ENCODE measurements at regions not wholly inside any gene's neighbourhood (a gene's known extent, or its start where the extent isn't known, plus 50 kb on each side); places are given as distances from the start of the nearest gene placed in this dataset.

- Mint-ChIP-seq H3K36me3 (ENCODE audit: insufficient read depth) (no peaks in the 10 kb centered on the region), H3K9me3 (peaks cover 10 to 15% of the 10 kb centered on the region in 2 donors), H3K4me1 (ENCODE audit: low read depth in 2 of 2) (no peaks in the 10 kb centered on the region), H3K27ac (no peak overlapping the region), H3K27me3 (no peaks in the 10 kb centered on the region), H3K4me3 (no peak overlapping the region)
- ATAC-seq (replicated peaks) = no peak
- no peak for DNase-seq
These were observed 1156.4 kb upstream of the AGA start for GRCh38 chr4:178598672-178599071.

DNA sequence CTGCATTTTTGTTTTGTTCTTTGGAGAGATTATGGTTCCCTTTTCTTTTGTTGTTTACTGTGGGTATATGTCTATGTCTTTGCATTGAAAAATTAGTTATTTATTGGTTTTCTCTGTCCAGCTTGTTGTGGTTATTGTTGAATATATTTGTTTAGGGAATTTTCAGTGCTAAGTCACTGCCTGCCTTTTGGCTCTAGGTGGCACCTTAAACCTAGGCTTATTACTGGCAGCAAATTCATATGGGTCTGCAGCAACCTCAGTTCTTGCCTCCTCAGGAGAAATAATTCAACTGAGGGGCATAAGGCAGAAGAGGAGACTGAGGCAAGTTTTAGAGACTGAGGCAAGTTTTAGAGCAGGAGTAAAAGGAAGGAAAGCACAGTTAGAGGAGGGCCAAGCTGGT is 1157.3 kb upstream of the AGA start:
- no peaks in the 10 kb centered on the region for H3K27me3 Mint-ChIP-seq
- ATAC-seq (replicated peaks) = no peak
- H3K4me1 Mint-ChIP-seq (ENCODE audit: low read depth in 2 of 2) = no peaks in the 10 kb centered on the region
- no peak for DNase-seq
- H3K27ac Mint-ChIP-seq = no peak overlapping the region
- no peaks in the 10 kb centered on the region for H3K36me3 Mint-ChIP-seq (ENCODE audit: insufficient read depth)
- H3K9me3 Mint-ChIP-seq = peaks cover 10 to 15% of the 10 kb centered on the region in 2 donors
- no peak overlapping the region for H3K4me3 Mint-ChIP-seq

GRCh38 chr4:178602833-178603232 is 1160.6 kb upstream of the AGA start:
- H3K36me3 Mint-ChIP-seq (ENCODE audit: insufficient read depth) = no peaks in the 10 kb centered on the region

GRCh38 chr4:178611062-178611461 is 1168.8 kb upstream of the AGA start:
- Mint-ChIP-seq H3K27ac (no peak overlapping the region), H3K36me3 (ENCODE audit: insufficient read depth) (no peaks in the 10 kb centered on the region), H3K9me3 (peaks cover 7 to 11% of the 10 kb centered on the region in 2 donors), H3K4me1 (ENCODE audit: low read depth in 2 of 2) (no peaks in the 10 kb centered on the region), H3K4me3 (no peak overlapping the region), H3K27me3 (no peaks in the 10 kb centered on the region)
- DNase-seq (no peak), ATAC-seq (replicated peaks) (no peak)

More at GRCh38 chr4:178602833-178603232, 1160.6 kb upstream of the AGA start:
- Mint-ChIP-seq H3K27ac (no peak overlapping the region), H3K4me1 (ENCODE audit: low read depth in 2 of 2) (no peaks in the 10 kb centered on the region), H3K27me3 (no peaks in the 10 kb centered on the region), H3K4me3 (no peak overlapping the region), H3K9me3 (peaks cover 10 to 13% of the 10 kb centered on the region in 2 donors)
- ATAC-seq (replicated peaks) = no peak
- no peak for DNase-seq

DNA sequence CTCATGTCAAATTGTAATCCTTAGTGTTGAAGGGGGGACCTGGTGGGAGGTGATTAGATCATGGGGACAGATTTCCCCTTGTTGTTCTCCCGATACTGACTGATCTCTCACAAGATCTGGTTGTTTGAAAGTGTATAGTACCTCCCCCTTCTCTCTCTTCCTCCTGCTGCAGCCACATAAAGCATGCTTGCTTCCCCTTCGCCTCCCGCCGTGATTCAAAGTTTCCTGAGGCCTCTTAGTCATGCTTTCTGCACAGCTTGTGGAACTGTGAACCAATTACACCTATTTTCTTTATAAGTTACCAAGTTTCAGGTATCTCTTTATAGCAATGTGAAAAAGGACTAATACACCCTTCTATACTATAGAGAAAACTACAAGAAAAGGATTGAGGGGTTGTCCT is 1170.5 kb upstream of the AGA start:
- Mint-ChIP-seq H3K27me3 (no peaks in the 10 kb centered on the region), H3K36me3 (ENCODE audit: insufficient read depth) (no peaks in the 10 kb centered on the region), H3K27ac (no peak overlapping the region), H3K4me1 (ENCODE audit: low read depth in 2 of 2) (no peaks in the 10 kb centered on the region), H3K9me3 (peaks cover 8 to 11% of the 10 kb centered on the region in 2 donors), H3K4me3 (no peak overlapping the region)
- ATAC-seq (replicated peaks) = no peak
- no peak for DNase-seq

DNA sequence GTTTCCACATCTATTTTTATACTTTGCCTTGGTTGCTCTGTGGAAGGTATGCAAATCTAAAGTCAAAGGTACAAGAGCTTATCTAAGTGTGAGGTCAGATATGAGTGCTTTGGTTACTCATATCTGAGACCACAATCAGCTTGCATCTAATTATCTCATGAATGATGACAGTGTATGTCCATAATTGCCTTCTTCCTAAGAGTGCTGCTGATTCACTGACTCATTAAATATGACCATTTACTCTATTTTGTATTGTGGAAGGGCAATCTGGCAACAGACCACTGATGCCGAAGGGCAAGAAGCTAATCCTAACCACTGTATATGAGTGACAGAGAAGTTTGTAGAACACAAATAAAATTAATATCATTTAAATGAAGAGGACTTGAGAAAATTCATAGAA is 1190.2 kb upstream of the AGA start:
- ATAC-seq (replicated peaks) (no peak), DNase-seq (no peak)
- no peaks in the 10 kb centered on the region for H3K4me1 Mint-ChIP-seq (ENCODE audit: low read depth in 2 of 2)
- no peaks in the 10 kb centered on the region for H3K27me3 Mint-ChIP-seq
- no peak overlapping the region for H3K4me3 Mint-ChIP-seq
- H3K27ac Mint-ChIP-seq = no peak overlapping the region
- H3K36me3 Mint-ChIP-seq (ENCODE audit: insufficient read depth) = no peaks in the 10 kb centered on the region
- peaks cover under 1 to 4% of the 10 kb centered on the region in 2 donors for H3K9me3 Mint-ChIP-seq

DNA sequence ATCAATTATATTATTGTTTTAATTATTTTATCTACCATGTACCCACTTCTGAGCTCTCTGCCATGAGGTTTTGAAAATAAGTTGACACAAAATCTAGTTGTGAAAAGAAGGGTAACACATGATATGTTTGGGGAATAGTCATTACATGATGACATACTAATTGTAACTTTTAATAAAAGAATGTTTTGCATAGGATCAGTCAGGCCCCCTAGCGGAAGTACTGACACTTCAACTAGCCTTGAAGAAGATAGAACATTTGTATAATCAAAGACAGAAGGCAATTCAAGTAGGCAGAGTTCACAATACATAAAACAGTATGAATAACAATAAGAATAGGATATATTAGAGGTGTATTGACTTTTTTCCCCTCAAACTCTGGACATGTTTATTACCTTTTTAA is 1191.0 kb upstream of the AGA start:
- DNase-seq (no peak), ATAC-seq (replicated peaks) (no peak)
- Mint-ChIP-seq H3K27ac (no peak overlapping the region), H3K27me3 (no peaks in the 10 kb centered on the region), H3K4me1 (ENCODE audit: low read depth in 2 of 2) (no peaks in the 10 kb centered on the region), H3K36me3 (ENCODE audit: insufficient read depth) (no peaks in the 10 kb centered on the region), H3K9me3 (peaks cover 7 to 8% of the 10 kb centered on the region in 2 donors), H3K4me3 (no peak overlapping the region)

GRCh38 chr4:178664621-178665020 is 1222.4 kb upstream of the AGA start:
- no peaks in the 10 kb centered on the region for H3K36me3 Mint-ChIP-seq (ENCODE audit: insufficient read depth)
- H3K4me1 Mint-ChIP-seq (ENCODE audit: low read depth in 2 of 2) = no peaks in the 10 kb centered on the region
- ATAC-seq (replicated peaks) = no peak

GRCh38 chr4:178665916-178666315 is 1223.7 kb upstream of the AGA start:
- Mint-ChIP-seq H3K36me3 (ENCODE audit: insufficient read depth) (no peaks in the 10 kb centered on the region), H3K9me3 (peaks cover 2 to 7% of the 10 kb centered on the region in 2 donors), H3K4me1 (ENCODE audit: low read depth in 2 of 2) (no peaks in the 10 kb centered on the region), H3K27me3 (no peaks in the 10 kb centered on the region), H3K4me3 (no peak overlapping the region), H3K27ac (no peak overlapping the region)
- DNase-seq (no peak), ATAC-seq (replicated peaks) (no peak)

More at GRCh38 chr4:178664621-178665020, 1222.4 kb upstream of the AGA start:
- Mint-ChIP-seq H3K27me3 (no peaks in the 10 kb centered on the region), H3K4me3 (no peak overlapping the region), H3K27ac (no peak overlapping the region), H3K9me3 (peaks cover 0 to 2% of the 10 kb centered on the region in 2 donors)
- DNase-seq = no peak

- Mint-ChIP-seq H3K27ac (no peak overlapping the region), H3K4me1 (ENCODE audit: low read depth in 2 of 2) (no peaks in the 10 kb centered on the region), H3K4me3 (no peak overlapping the region), H3K27me3 (no peaks in the 10 kb centered on the region), H3K36me3 (ENCODE audit: insufficient read depth) (no peaks in the 10 kb centered on the region), H3K9me3 (peaks cover 2 to 7% of the 10 kb centered on the region in 2 donors)
- ATAC-seq (replicated peaks) (no peak), DNase-seq (no peak)
These were observed 1229.5 kb upstream of the AGA start for GRCh38 chr4:178671766-178672165.

DNA sequence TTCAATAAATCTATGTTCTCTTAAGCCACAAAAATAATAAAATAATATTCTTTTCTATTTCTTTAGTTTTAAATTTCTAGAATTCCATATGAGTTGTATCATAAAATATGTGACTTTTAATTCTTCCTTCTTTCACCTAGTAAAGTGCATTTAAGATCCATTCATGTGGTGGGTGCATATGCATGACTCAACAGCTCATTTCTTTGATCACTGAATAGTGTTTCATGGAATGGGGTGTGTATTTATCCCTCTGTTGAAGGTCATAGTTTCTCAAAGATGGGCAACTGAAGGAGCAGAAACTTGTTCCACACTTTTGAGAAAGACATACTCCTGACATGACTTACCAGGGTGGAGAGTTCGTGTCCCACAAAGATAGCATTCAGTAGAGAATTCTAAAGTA is 1230.3 kb upstream of the AGA start:
- H3K36me3 Mint-ChIP-seq (ENCODE audit: insufficient read depth) = no peaks in the 10 kb centered on the region
- H3K4me1 Mint-ChIP-seq (ENCODE audit: low read depth in 2 of 2) = no peaks in the 10 kb centered on the region
- peaks cover 2 to 8% of the 10 kb centered on the region in 2 donors for H3K9me3 Mint-ChIP-seq
- ATAC-seq (replicated peaks) = no peak
- no peak for DNase-seq
- no peak overlapping the region for H3K4me3 Mint-ChIP-seq
- no peak overlapping the region for H3K27ac Mint-ChIP-seq
- no peaks in the 10 kb centered on the region for H3K27me3 Mint-ChIP-seq

- H3K36me3 Mint-ChIP-seq (ENCODE audit: insufficient read depth) = no peaks in the 10 kb centered on the region
- ATAC-seq (replicated peaks) (no peak), DNase-seq (no peak)
- no peak overlapping the region for H3K27ac Mint-ChIP-seq
- H3K4me1 Mint-ChIP-seq (ENCODE audit: low read depth in 2 of 2) = no peaks in the 10 kb centered on the region
- no peak overlapping the region for H3K4me3 Mint-ChIP-seq
- peaks cover 4 to 17% of the 10 kb centered on the region in 2 donors for H3K9me3 Mint-ChIP-seq
- no peaks in the 10 kb centered on the region for H3K27me3 Mint-ChIP-seq
These were observed 1239.6 kb upstream of the AGA start for GRCh38 chr4:178681871-178682270.

DNA sequence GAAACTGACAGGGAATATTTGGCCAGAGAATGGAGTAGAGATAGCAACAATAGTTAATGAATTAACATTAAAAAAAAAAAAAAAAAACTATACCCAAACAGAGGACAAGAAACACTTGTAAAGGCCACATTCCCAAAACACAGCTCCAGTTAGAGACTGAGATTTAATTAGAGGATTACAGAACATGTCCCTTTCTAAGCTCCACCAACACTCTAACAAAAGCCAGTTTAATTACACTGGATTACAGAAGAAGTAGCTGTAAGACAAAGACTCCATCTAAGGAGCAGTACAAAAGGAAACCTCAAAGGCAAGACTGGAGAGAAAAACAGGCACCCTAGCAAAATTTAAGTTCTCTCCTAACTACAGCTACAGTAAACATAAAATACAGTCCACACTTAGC is 1247.7 kb upstream of the AGA start:
- no peaks in the 10 kb centered on the region for H3K36me3 Mint-ChIP-seq (ENCODE audit: insufficient read depth)
- no peak for DNase-seq
- H3K4me3 Mint-ChIP-seq = no peak overlapping the region
- H3K27me3 Mint-ChIP-seq = no peaks in the 10 kb centered on the region
- no peaks in the 10 kb centered on the region for H3K4me1 Mint-ChIP-seq (ENCODE audit: low read depth in 2 of 2)
- no peak overlapping the region for H3K27ac Mint-ChIP-seq
- H3K9me3 Mint-ChIP-seq = peaks cover 3 to 6% of the 10 kb centered on the region in 2 donors
- no peak for ATAC-seq (replicated peaks)

DNA sequence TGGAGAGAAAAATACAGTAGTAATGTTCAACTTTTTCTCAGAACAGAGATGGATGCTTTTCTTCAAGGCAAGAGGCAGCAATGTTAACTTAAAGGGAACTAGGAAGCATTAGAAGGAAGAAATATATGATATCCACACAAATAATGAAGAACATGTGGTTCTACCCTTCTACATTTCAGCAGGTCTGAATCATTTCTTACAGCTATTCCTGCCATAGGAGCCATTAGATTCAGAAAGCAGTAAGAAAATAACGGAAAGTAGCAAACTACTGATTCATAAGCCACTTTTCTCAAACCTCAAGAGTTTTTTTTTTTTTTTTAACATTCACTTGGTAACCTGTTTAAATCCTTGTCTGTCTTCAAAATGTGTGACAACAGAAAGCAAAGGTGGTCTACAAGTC is 1251.6 kb upstream of the AGA start:
- DNase-seq = no peak
- Mint-ChIP-seq H3K4me1 (ENCODE audit: low read depth in 2 of 2) (no peaks in the 10 kb centered on the region), H3K9me3 (peaks cover 0 to 2% of the 10 kb centered on the region in 2 donors)

GRCh38 chr4:178696515-178696914 is 1254.3 kb upstream of the AGA start:
- DNase-seq = no peak
- Mint-ChIP-seq H3K4me1 (ENCODE audit: low read depth in 2 of 2) (no peaks in the 10 kb centered on the region), H3K36me3 (ENCODE audit: insufficient read depth) (no peaks in the 10 kb centered on the region), H3K9me3 (peaks cover 0 to 2% of the 10 kb centered on the region in 2 donors), H3K4me3 (no peak overlapping the region), H3K27me3 (no peaks in the 10 kb centered on the region), H3K27ac (no peak overlapping the region)
- no peak for ATAC-seq (replicated peaks)

More for the DNA sequence above, 1251.6 kb upstream of the AGA start:
- Mint-ChIP-seq H3K27me3 (no peaks in the 10 kb centered on the region), H3K36me3 (ENCODE audit: insufficient read depth) (no peaks in the 10 kb centered on the region), H3K27ac (no peak overlapping the region), H3K4me3 (no peak overlapping the region)
- ATAC-seq (replicated peaks) = no peak

All from effector memory CD8-positive, alpha-beta T cell (primary cell).